ENCODE measurements at regions not wholly inside any gene's neighbourhood (a gene's known extent, or its start where the extent isn't known, plus 50 kb on each side); places are given as distances from the start of the nearest gene placed in this dataset.

DNA sequence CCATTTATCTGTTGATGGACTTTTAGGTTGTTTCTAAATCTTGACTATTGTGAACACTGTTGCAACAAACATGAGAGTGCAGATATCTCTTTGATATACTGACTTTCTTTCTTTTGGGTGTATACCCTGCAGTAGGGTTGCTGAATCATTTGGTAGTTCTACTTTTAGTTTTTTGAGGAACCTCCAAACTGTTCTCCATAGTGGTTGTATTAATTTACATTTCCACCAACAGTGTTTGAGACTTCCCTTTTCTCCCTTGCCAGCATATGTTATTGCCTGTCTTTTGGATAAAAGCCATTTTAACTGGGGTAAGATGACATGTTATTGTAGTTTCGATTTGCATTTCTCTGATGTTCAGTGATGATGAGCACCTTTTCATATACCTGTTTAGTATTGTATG is 330.0 kb downstream of the DDX10 start:
- DNase-seq: no peak

GRCh38 chr11:108997826-108998225 is 333.0 kb downstream of the DDX10 start:
- DNase-seq: no peak

GRCh38 chr11:109000531-109000930 is 335.7 kb downstream of the DDX10 start:
- peak; percentile 37 for DNase-seq

- no peak for DNase-seq
Measured at GRCh38 chr11:109001585-109001984, 336.7 kb downstream of the DDX10 start.

- no peak for DNase-seq
Measured at GRCh38 chr11:109012991-109013390, 348.1 kb downstream of the DDX10 start.

DNA sequence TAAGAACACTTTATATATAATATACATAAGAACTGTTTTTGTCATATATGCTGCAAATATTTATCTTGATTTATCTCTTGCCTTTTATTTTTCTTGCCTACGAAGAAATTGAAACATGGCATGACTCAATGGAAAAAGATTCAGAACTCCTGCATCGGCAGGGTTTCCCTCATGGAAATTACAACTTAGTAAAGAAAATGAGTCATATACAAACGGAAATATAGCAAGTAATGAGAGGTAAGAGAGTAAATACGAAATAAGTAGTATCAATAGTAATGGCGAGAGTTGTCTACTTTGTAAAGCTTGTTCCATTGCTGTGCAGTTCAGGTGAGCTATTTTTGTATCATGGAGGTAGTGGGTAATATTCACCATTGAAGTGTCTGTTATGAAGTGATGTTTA is 350.4 kb downstream of the DDX10 start:
- DNase-seq: no peak

DNA sequence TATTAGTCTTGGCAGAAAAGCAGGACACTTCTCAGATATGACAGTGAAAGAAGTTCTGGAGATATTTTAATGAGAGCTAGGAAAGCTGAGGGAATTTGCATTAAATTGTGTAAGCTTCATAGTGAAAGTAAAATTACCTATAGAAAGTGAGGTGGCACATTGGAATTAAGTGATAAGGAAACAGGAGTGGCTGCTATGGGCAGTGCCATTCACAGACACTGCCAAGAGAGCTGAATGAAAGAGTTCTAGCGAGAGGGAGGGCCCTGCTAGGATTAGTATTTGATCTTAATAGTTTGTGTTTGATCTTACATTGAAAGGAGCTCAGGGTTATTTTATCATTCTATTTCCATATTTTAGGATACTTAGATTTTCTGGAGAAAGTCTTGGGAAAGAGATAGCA is 351.9 kb downstream of the DDX10 start:
- DNase-seq: no peak

GRCh38 chr11:109017489-109017888 is 352.6 kb downstream of the DDX10 start:
- DNase-seq: no peak

GRCh38 chr11:109018639-109019038 is 353.8 kb downstream of the DDX10 start:
- DNase-seq: no peak

- no peak for DNase-seq
Measured at GRCh38 chr11:109019342-109019936, 354.6 kb downstream of the DDX10 start.

DNA sequence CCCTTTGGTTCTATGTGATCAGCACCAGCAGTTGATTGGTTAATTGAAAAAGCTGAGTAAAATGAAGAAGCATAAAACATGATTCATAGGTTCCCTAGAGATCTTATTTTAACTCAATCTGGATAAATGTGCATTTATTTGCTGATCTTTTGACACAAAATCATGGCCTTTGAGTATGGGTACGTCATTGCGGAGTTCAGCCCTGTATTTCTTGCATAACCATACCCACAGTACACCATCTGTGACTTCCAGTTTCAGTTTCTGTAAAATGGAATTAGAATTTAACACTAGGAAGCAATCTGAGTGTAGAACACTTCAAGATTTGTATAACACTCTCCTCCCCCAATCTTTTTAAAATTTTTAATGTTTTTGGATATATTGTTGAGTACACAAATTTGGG is 358.2 kb downstream of the DDX10 start:
- DNase-seq: no peak

- no peak for DNase-seq
Measured at GRCh38 chr11:109026891-109027489, 362.1 kb downstream of the DDX10 start.

DNA sequence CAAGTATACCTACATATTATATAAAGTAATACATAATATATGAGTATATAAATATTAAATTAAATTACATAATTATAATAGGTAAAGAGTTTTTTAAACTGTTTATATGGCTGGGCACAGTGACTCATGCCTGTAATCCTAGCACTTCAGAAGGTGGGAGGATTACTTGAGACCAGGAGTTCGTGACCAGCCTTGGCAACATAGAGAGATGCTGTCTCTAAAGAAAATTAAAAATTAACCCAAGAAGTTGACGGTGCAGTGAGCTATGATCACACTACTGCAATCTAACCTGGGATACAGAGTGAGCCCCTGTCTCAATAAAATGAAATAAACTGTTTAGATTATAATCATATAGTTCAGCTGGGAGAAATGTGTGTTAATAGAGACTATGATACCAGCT is 363.0 kb downstream of the DDX10 start:
- no peak for DNase-seq

DNA sequence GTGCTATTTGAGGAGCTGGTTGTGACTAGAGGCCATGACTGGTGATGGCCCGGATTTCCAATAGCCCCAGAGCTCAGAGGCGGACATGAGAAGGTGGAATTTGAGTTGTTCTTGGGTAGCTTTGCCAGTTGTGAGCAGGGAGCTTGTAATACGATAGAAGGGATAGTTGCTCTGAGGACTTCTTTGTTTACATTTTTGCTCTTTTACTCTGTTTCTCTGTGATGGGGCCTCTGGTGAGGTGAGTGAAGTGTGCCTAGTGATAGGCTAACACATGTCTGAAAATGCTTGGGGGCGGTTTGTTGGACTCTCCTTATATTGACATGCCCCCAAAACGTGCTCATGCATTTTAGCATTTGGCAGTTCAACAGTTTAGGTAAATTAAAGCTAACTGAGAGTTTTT is 365.1 kb downstream of the DDX10 start:
- DNase-seq: no peak

- no peak for DNase-seq
Measured at GRCh38 chr11:109033627-109034338, 368.9 kb downstream of the DDX10 start.

GRCh38 chr11:109034339-109034696 is 369.4 kb downstream of the DDX10 start:
- DNase-seq: no peak

GRCh38 chr11:109035284-109035683 is 370.4 kb downstream of the DDX10 start:
- DNase-seq: no peak

- no peak for DNase-seq
Measured at GRCh38 chr11:109036011-109036410, 371.1 kb downstream of the DDX10 start.

DNA sequence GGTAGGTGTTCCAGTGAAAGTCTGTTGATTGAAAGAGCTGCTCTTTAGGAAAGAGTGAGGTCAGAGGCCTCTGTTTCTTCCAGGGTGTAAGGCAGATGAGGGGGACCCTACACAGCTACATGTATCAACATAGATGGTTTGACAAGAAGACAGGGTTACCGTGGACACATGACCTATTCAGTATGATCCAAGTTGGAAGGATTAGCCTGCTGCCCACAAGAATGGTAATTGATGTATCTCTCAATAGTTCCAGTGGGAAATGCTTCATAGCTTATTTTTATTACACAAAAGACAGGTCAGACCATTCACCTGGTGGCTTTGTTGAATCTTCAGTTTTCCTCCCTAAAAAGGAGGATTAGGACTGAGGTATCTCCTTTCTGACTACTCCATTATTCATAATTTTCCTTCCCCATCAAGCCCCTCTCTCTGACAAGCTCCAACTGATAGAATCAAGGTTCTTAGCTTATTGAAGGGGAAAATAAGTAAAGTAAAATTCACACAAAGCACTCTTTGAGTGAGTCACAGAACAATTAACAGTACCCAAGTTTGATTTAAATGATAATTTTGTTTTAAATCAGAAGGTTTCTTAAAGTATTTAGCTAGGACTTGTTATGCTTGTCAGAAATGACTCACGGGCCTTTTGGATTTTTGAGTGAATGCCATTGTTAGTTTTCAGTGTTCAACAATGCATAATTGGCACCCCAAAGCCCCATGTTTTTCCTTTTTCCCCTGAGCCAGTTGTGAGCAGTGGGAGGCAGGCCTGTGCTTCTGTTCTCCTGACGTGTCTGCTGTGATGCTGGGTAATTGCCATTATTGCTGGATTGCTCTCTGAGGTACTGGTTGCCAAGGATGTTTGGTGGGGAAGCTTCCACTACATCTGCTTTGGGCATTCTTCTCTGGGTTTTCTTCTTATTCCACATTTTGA is 373.2 kb downstream of the DDX10 start:
- peak; percentile 11 for DNase-seq

DNA sequence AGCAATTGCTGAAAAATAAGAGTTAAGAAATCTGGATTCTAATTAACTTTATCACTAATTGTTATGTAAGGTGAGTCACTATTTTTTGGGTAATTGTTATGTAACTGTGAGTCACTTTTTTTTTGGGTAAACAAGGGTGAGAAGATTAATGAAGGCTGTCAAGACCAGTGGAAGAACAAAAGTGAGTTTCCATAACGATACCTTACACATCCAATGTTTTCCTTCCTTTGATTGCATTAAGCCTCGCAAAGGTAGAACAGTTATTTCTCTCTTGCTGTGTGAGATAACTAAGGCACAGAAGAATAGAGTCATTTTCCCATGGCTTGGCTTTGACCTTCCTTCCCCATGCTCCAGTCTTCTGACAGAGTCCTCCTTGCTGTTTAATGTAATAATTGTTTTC is 374.7 kb downstream of the DDX10 start:
- no peak for DNase-seq

DNA sequence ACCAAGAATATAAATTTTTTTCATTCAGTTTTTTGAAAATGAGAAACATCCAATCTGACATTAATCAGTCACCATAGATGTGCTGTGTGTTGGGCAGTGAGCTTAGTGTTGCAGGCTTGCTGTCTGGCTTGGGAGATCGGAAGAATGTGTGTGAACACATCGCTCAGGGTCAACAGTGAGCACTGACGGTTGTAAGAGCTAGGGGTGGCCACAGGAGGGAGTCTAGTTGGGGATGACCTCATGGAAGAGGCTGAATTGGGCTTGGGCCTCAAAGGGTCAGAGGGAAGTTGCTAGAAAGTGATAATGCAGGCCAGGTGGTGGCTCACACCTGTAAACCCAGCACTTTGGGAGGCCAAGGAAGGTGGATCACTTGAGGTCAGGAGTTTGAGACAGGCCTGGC is 375.4 kb downstream of the DDX10 start:
- DNase-seq: no peak

- no peak for DNase-seq
Measured at GRCh38 chr11:109041876-109042275, 377.0 kb downstream of the DDX10 start.

- no peak for DNase-seq
Measured at GRCh38 chr11:109043315-109043714, 378.4 kb downstream of the DDX10 start.

Data from NCI-H146 (cell line).